ENCODE measurements at regions not wholly inside any gene's neighbourhood (a gene's known extent, or its start where the extent isn't known, plus 50 kb on each side); places are given as distances from the start of the nearest gene placed in this dataset.

DNA sequence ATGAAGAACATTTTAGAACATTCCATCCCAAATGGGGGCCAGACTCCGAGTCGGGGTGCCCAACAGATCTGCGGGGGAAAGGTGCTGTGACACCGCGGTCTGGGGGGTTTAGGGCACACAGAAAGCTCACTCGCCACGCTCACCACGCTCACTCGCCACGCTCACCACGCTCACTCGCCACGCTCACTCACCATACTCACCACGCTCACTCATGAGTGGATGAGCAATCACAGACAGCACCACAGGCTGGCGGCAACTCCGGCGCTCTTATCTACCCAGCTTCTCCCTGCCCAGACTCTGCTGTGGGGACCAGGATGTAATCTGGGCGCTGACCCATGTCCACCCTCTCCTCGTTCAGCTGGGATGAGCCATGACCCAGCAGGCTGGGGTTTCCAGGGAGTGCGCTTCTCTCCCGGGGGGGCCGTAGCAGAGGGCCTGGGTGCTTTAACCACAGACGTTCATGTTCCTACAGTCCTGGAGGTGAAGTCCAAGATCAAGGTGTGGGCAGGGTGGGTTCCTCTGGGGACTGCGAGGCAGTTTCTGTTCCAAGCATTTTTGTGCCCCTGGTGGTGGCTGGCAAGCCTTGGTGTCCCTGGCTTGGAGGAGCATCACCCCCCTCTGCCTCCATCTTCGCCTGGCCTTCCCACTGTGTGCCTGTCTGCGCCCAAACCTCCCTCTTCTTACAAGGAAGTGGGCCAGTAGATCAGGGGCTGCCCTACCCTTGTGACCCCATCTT is 141.2 kb downstream of the CTTN start:
- TF ChIP-seq, protein P1, sequence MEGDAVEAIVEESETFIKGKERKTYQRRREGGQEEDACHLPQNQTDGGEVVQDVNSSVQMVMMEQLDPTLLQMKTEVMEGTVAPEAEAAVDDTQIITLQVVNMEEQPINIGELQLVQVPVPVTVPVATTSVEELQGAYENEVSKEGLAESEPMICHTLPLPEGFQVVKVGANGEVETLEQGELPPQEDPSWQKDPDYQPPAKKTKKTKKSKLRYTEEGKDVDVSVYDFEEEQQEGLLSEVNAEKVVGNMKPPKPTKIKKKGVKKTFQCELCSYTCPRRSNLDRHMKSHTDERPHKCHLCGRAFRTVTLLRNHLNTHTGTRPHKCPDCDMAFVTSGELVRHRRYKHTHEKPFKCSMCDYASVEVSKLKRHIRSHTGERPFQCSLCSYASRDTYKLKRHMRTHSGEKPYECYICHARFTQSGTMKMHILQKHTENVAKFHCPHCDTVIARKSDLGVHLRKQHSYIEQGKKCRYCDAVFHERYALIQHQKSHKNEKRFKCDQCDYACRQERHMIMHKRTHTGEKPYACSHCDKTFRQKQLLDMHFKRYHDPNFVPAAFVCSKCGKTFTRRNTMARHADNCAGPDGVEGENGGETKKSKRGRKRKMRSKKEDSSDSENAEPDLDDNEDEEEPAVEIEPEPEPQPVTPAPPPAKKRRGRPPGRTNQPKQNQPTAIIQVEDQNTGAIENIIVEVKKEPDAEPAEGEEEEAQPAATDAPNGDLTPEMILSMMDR (IDR thresholded peaks at IDR 0.05): no peak
- TF ChIP-seq GATA2 (CRISPR knock-in tag; IDR thresholded peaks at IDR 0.05) (no peak), EZH2phosphoT487 (IDR thresholded peaks at IDR 0.05; ENCODE audit: borderline replicate concordance, low read depth) (no peak), TEAD4 (IDR thresholded peaks at IDR 0.05; ENCODE audit: borderline replicate concordance, insufficient read depth) (no peak), NRF1 (IDR thresholded peaks at IDR 0.05; ENCODE audit: low read depth, low read length) (no peak)
- TF ChIP-seq, protein P2, sequence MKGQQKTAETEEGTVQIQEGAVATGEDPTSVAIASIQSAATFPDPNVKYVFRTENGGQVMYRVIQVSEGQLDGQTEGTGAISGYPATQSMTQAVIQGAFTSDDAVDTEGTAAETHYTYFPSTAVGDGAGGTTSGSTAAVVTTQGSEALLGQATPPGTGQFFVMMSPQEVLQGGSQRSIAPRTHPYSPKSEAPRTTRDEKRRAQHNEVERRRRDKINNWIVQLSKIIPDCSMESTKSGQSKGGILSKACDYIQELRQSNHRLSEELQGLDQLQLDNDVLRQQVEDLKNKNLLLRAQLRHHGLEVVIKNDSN (IDR thresholded peaks at IDR 0.05; ENCODE audit: borderline replicate concordance, low read depth): no peak
- TF ChIP-seq, protein P3, sequence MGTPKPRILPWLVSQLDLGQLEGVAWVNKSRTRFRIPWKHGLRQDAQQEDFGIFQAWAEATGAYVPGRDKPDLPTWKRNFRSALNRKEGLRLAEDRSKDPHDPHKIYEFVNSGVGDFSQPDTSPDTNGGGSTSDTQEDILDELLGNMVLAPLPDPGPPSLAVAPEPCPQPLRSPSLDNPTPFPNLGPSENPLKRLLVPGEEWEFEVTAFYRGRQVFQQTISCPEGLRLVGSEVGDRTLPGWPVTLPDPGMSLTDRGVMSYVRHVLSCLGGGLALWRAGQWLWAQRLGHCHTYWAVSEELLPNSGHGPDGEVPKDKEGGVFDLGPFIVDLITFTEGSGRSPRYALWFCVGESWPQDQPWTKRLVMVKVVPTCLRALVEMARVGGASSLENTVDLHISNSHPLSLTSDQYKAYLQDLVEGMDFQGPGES (IDR thresholded peaks at IDR 0.05; ENCODE audit: low read depth, low read length): no peak
- TF ChIP-seq, protein P4, sequence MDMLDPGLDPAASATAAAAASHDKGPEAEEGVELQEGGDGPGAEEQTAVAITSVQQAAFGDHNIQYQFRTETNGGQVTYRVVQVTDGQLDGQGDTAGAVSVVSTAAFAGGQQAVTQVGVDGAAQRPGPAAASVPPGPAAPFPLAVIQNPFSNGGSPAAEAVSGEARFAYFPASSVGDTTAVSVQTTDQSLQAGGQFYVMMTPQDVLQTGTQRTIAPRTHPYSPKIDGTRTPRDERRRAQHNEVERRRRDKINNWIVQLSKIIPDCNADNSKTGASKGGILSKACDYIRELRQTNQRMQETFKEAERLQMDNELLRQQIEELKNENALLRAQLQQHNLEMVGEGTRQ (IDR thresholded peaks at IDR 0.05; ENCODE audit: borderline replicate concordance, low read depth, low read length): no peak

Measured in SK-N-SH (cell line).